Heart right ventricle (tissue), 16 donors: ENCODE measurements at regions not wholly inside any gene's neighbourhood (a gene's known extent, or its start where the extent isn't known, plus 50 kb on each side); places are given as distances from the start of the nearest gene placed in this dataset.

ENCODE experiments used
- ATAC-seq, 8 donors: fragments of 200-7000 bp; cut with Tn5 transposase; one replicate each; pipeline ENCODE4 v1.9.1; 2020; ENCODE audit warnings: mild to moderate bottlenecking in 8 of 8, moderate library complexity in 8 of 8, moderate number of reproducible peaks in 1 of 8
- DNase-seq, 2 donors: peaks; one replicate each; pipeline ENCODE4 v3.0.0-alpha.2; 2020
- H3K27ac ChIP-seq, 10 donors: fragments of 200-600 bp; sonication (generic) in 2 of 10; one replicate each; pipeline versions ENCODE4 v1.5.0 to v1.8.0; 2020 to 2022; ENCODE audit warnings: mild to moderate bottlenecking in 3 of 10
- H3K27me3 ChIP-seq, 7 donors: fragments of 200-600 bp; one replicate each; pipeline ENCODE4 v1.8.0; 2021 to 2022; ENCODE audit warnings: mild to moderate bottlenecking in 2 of 7
- H3K36me3 ChIP-seq, 9 donors: fragments of 200-600 bp; sonication (generic) in 1 of 9; one replicate each; pipeline versions ENCODE4 v1.5.0 to v1.8.0; 2020 to 2022; ENCODE audit warnings: mild to moderate bottlenecking in 2 of 9
- H3K4me1 ChIP-seq, 9 donors: fragments of 200-600 bp; sonication (generic) in 1 of 9; one replicate each; pipeline versions ENCODE4 v1.5.0 to v1.8.0; 2020 to 2022; ENCODE audit warnings: mild to moderate bottlenecking in 4 of 9
- H3K4me3 ChIP-seq, 10 donors: fragments of 200-600 bp; sonication (generic) in 2 of 10; one replicate each; pipeline versions ENCODE4 v1.5.0 to v1.8.0; 2020 to 2022; ENCODE audit warnings: mild to moderate bottlenecking in 7 of 10, moderate library complexity in 2 of 10
- H3K9me3 ChIP-seq, 11 donors: fragments of 200-600 bp in 10 of 11; sonication (generic) in 2 of 11; one replicate each; pipeline versions ENCODE4 v1.5.0 to v1.8.0; 2013 to 2022; ENCODE audit warnings: mild to moderate bottlenecking in 2 of 11, control low read depth in 1 of 11, moderate library complexity in 1 of 11
- WGBS, 2 donors: extraction: QIAGEN DNeasy Blood & Tissue Kit; methylation state at CpG; one replicate each; pipeline ENCODE4 v1.1.7; 2013; ENCODE audit warnings: inconsistent platforms in 1 of 2; 5-methylcytosine and 5-hydroxymethylcytosine counted together
- intact Hi-C, 10 donors: fragments of 100-400 bp; cut with DNase I; formaldehyde crosslinking; loops; one replicate each; pipeline versions ENCODE4 v1.11.1 to v1.14.2; 2022
- TF ChIP-seq, protein P1 (sequence below), 9 donors: fragments of 200-600 bp; sonication (generic) in 2 of 9; IDR thresholded peaks; one replicate each; pipeline versions ENCODE4 v1.5.0 to v1.8.0; 2021 to 2022; ENCODE audit warnings: antibody characterized with exemption in 9 of 9, mild to moderate bottlenecking in 5 of 9, moderate library complexity in 1 of 9
- donor health status: Arrhythmogenic right ventricular cardiomyopathy.
- donor health status: ischemic (EF 13 %, LVEDD 7.1; RV severe dilation, severe dysfunction).
- donor health status: healthy with polysubstance abuse.
- donor health status: DM: no; HTN: yes; CAD: no.
- donor health status: DM: no; HTN: no; CAD: no.
- donor health status: ischemic (EF 25% LVEDD 6.9; RV normal size, moderate dysfunction).
- donor health status: ischemic (EF 25% LVEDD 5.7; RV mildly dilated, moderate dysfunction).
- donor health status: healthy.
- donor health status: DM: yes; HTN: yes; CAD: no.
- donor health status: Ischemic cardiomyopathy.
- donor health status: ischemic (EF 35%, LVEDD 5.7; RV mildly dilated, moderate dysfunction).
- donor health status: nonischemic (EF 11% LVEDD 7.7; RV severe dilation, severe dysfunction).
- donor health status: DM: yes; HTN: yes; CAD: no.
- donor health status: PGD.
- donor health status: ischemic (EF 29% LVEDD 5.4; RV normal size, mild dysfunction).
- donor health status: nonischemic (EF 23%, LVEDD 6.1; RV moderate dilation, normal function).

DNA sequence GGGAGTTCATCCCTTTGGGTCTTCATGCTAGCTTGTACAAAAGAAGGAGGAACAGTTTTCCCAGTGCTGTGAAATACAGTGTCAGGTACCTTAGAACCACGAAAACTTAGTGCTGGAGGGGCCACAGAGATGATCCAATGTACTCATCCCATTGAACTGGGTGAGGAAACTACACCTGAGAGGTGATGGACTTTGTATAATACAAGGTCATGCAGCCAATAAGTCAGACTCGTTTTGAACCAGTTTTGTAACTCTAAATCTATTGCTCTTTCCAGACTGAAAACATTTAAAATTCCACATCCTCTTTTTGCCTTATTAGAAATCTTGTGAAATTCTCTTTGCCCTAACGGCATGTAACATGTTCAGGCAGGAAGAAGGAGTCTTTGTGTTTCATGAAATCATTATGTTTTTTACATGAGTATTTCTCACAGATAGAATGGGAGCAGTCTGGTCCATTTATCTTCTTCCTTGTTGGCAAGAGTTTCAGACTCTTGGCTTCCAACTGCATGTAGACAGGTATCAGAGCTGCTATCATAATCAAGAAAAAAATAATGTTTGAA, 146.8 kb upstream of the FBXL7 start:
- 73 to 82% methylated on average over 3 of the region's 3 CpGs for WGBS, 2 donors
- Histone ChIP-seq H3K27me3 (no peaks in the 10 kb centered on the region), H3K27ac (no peak overlapping the region), H3K36me3 (no peaks in the 10 kb centered on the region), H3K4me1 (no peaks in the 10 kb centered on the region), H3K4me3 (no peak overlapping the region), H3K9me3 (peaks cover 0 to 10% (median 0%) of the 10 kb centered on the region in 11 donors)
- no peak for ATAC-seq
- no peak for DNase-seq
- TF ChIP-seq, protein P1, sequence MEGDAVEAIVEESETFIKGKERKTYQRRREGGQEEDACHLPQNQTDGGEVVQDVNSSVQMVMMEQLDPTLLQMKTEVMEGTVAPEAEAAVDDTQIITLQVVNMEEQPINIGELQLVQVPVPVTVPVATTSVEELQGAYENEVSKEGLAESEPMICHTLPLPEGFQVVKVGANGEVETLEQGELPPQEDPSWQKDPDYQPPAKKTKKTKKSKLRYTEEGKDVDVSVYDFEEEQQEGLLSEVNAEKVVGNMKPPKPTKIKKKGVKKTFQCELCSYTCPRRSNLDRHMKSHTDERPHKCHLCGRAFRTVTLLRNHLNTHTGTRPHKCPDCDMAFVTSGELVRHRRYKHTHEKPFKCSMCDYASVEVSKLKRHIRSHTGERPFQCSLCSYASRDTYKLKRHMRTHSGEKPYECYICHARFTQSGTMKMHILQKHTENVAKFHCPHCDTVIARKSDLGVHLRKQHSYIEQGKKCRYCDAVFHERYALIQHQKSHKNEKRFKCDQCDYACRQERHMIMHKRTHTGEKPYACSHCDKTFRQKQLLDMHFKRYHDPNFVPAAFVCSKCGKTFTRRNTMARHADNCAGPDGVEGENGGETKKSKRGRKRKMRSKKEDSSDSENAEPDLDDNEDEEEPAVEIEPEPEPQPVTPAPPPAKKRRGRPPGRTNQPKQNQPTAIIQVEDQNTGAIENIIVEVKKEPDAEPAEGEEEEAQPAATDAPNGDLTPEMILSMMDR (IDR thresholded peaks at IDR 0.05) = no peak
- intact Hi-C loops = loop anchor here in 1 of 10 donors (2.0 kb wide), 1 partner anchor 24 kb away; no protein-coding TSS in a partner anchor

DNA sequence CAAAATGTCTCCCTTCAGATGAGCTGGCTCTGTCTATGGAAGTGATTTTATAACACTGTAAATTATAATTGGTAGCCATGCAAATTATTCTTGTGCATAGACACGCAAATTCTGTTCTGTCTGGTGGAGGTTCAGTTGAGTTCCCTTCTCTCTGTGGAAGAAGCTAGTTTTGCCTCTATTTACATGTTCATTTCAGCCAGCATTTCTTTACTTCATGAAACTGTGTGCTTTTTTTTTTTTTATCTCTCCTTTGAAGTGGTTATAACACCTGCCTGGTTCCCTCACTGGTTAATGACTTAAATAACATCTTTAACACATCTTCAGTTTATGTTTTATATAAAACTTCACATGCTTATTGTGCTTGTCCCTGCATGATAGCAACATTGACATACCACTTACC, 149.4 kb upstream of the FBXL7 start:
- Histone ChIP-seq H3K4me1 (no peaks in the 10 kb centered on the region), H3K9me3 (no peaks in the 10 kb centered on the region), H3K4me3 (no peak overlapping the region), H3K27me3 (no peaks in the 10 kb centered on the region), H3K36me3 (no peaks in the 10 kb centered on the region), H3K27ac (no peak overlapping the region)
- intact Hi-C loops = no loop called here
- no peak for DNase-seq
- TF ChIP-seq, protein P1 (IDR thresholded peaks at IDR 0.05) = no peak
- no peak for ATAC-seq
- 95 to 96% methylated on average over 1 of the region's 1 CpG for WGBS, 2 donors

DNA sequence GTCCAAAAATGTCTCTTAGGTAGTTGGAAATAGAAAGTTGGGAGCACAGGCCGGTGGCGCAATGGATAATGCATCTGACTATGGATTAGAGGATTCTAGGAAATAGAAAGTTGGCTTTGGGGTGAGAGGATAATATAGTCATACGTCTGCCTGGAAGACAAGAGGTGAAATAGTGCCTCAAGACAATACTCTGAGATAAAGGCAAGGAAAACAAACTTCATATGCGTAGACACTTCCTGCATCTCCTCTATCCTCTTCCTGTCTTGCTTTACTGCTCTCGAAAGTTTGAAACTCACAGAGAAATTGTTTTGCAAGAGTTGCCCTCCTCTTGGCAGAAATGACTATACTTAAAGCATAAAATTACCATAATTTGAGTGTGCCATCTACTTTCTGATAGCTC, 153.2 kb upstream of the FBXL7 start:
- no peak overlapping the region for H3K4me3 ChIP-seq
- TF ChIP-seq, protein P1 (IDR thresholded peaks at IDR 0.05) = no peak
- intact Hi-C loops = no loop called here
- WGBS, 2 donors = 68 to 72% methylated on average over 5 of the region's 5 CpGs
- ATAC-seq = no peak
- no peaks in the 10 kb centered on the region for H3K36me3 ChIP-seq
- no peak overlapping the region for H3K27ac ChIP-seq
- peaks cover 0 to 3% (median 0%) of the 10 kb centered on the region in 11 donors for H3K9me3 ChIP-seq
- H3K27me3 ChIP-seq = no peaks in the 10 kb centered on the region
- H3K4me1 ChIP-seq = no peaks in the 10 kb centered on the region
- no peak for DNase-seq

DNA sequence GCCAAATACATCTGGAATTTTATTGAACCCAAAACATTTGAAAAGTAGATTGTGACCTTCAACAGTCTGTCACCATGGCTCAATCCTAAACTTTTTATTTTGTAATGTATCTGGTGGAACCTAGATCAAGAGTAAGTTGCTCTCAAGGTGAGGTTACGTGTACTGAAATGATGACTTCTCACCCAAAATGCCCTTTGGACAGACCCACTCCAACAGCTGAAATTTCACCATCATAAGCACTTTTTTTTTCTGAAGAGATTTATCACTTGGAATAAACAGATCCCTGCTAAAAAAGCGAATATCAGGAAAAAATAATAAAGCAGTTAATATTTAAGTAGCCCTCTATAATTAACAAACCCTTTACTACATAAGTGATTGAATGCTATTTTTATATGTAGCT, 155.0 kb upstream of the FBXL7 start:
- DNase-seq (no peak), ATAC-seq (no peak)
- Histone ChIP-seq H3K4me1 (no peaks in the 10 kb centered on the region), H3K36me3 (no peaks in the 10 kb centered on the region), H3K27ac (no peak overlapping the region), H3K27me3 (no peaks in the 10 kb centered on the region), H3K9me3 (peaks cover 0 to 11% (median 0%) of the 10 kb centered on the region in 11 donors), H3K4me3 (no peak overlapping the region)
- TF ChIP-seq, protein P1 (IDR thresholded peaks at IDR 0.05) = no peak
- intact Hi-C loops = no loop called here
- 96 to 100% methylated on average over 2 of the region's 2 CpGs for WGBS, 2 donors
